Stomach (tissue), 4 donors: ENCODE measurements at regions not wholly inside any gene's neighbourhood (a gene's known extent, or its start where the extent isn't known, plus 50 kb on each side); places are given as distances from the start of the nearest gene placed in this dataset.

Source experiments
- POLR2A ChIP-seq, 4 donors: fragments of 450-650 bp; IDR thresholded peaks; one replicate each; pipeline ENCODE4 v1.6.1; 2016; ENCODE audit warnings: antibody characterized with exemption in 4 of 4, control low read depth in 2 of 4, mild to moderate bottlenecking in 1 of 4, moderate library complexity in 1 of 4
- POLR2AphosphoS5 ChIP-seq, 3 donors: sonication (generic); formaldehyde crosslinking; IDR thresholded peaks; one replicate each; pipeline ENCODE4 v1.6.1; 2016; ENCODE audit warnings: antibody characterized with exemption in 3 of 3
- TF ChIP-seq, protein P1 (sequence below), 7 experiments: fragments of 450-650 bp in 4 of 7; fragments of 200-600 bp in 3 of 7; sonication (generic) in 3 of 7; IDR thresholded peaks; one replicate each; pipeline ENCODE4 v1.5.1; 2016 to 2019; ENCODE audit warnings: antibody characterized with exemption in 7 of 7, control low read depth in 2 of 7, mild to moderate bottlenecking in 1 of 7

DNA sequence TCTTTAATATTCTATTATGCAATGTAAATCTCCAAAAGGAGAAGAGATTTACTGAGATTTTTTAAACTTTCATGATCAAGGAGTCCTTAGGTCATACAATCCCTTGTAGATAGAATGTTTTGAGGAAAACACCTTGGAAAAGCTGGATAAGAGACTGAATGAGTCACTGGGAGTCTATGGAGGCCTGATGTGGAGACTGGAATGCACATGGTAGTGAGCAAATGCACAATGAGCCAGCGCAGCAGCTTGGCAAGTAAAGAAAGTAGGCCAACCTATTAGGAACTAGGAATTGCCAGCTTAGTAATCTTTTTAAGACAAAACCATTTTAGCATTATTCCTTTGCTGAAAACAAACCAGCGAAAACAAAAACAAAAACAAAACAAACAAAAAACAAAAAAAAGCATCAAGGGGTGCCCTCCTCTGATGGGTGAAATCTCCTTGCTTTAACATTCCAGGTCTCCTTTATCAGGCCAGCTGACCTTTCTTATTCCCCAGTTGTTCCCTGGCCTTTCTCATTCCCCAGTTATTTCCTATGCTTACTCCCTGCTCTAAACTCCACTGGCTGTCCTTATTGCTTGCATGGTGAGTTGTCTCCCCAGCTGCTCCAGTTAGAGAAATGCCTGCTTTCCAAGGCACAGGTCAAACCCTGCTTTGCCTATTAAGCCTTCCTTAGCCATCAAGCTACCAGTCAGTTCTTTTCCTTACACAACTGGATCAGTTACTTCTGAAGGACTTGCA, 135.8 kb downstream of the PLCE1 start:
- TF ChIP-seq, protein P1, sequence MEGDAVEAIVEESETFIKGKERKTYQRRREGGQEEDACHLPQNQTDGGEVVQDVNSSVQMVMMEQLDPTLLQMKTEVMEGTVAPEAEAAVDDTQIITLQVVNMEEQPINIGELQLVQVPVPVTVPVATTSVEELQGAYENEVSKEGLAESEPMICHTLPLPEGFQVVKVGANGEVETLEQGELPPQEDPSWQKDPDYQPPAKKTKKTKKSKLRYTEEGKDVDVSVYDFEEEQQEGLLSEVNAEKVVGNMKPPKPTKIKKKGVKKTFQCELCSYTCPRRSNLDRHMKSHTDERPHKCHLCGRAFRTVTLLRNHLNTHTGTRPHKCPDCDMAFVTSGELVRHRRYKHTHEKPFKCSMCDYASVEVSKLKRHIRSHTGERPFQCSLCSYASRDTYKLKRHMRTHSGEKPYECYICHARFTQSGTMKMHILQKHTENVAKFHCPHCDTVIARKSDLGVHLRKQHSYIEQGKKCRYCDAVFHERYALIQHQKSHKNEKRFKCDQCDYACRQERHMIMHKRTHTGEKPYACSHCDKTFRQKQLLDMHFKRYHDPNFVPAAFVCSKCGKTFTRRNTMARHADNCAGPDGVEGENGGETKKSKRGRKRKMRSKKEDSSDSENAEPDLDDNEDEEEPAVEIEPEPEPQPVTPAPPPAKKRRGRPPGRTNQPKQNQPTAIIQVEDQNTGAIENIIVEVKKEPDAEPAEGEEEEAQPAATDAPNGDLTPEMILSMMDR (IDR thresholded peaks at IDR 0.05), result no peak
- TF ChIP-seq POLR2A (IDR thresholded peaks at IDR 0.05) (no peak), POLR2AphosphoS5 (IDR thresholded peaks at IDR 0.05) (peak in 1 of 3 donors; percentile 17)
